IPS-18a (cell line): ENCODE measurements at regions not wholly inside any gene's neighbourhood (a gene's known extent, or its start where the extent isn't known, plus 50 kb on each side); places are given as distances from the start of the nearest gene placed in this dataset.

Source experiments
- H3K27ac ChIP-seq: one replicate; pipeline ENCODE4 v1.5.1; 2013; ENCODE audit warnings: low read length
- H3K27me3 ChIP-seq: one replicate; pipeline ENCODE4 v1.6.1; 2013; ENCODE audit warnings: mild to moderate bottlenecking, low read length; ENCODE audit not compliant: control insufficient read depth, insufficient read depth
- H3K36me3 ChIP-seq: one replicate; pipeline ENCODE4 v1.6.1; 2013; ENCODE audit warnings: low read depth, low read length; ENCODE audit not compliant: control insufficient read depth
- H3K4me1 ChIP-seq: one replicate; pipeline ENCODE4 v1.6.1; 2013; ENCODE audit warnings: low read depth, low read length; ENCODE audit not compliant: control insufficient read depth
- H3K4me3 ChIP-seq: one replicate; pipeline ENCODE4 v1.5.1; 2013; ENCODE audit warnings: low read length
- H3K9ac ChIP-seq: one replicate; pipeline ENCODE4 v1.6.1; 2013; ENCODE audit warnings: mild to moderate bottlenecking, low read length, moderate library complexity
- H3K9me3 ChIP-seq: one replicate; pipeline ENCODE4 v1.6.1; 2013; ENCODE audit warnings: low read depth, low read length; ENCODE audit not compliant: control insufficient read depth

DNA sequence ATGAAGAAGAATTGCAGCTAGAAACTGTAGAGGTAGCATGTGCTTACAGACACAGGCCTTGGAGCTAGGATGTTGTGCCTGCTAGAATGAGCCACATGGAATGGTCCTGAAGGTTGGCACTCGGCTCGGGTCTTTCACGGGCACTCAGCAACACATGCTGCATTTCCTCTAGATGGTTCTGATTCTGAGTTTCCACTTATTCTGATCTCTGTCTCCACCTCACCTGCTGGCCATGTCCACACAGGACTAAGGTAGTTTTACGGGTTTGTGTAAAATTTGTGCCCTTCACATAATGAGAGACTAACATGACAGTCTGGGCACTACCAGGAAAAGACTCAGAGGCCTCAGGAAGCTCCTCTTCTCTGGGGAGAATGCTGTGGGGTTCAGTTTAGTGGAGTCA lies 444.8 kb upstream of the MKI67 start:
- Histone ChIP-seq H3K9me3 (no peaks in the 10 kb centered on the region), H3K36me3 (no peaks in the 10 kb centered on the region), H3K4me1 (no peaks in the 10 kb centered on the region), H3K27ac (no peak overlapping the region), H3K27me3 (no peaks in the 10 kb centered on the region), H3K4me3 (no peak overlapping the region), H3K9ac (no peak overlapping the region)

DNA sequence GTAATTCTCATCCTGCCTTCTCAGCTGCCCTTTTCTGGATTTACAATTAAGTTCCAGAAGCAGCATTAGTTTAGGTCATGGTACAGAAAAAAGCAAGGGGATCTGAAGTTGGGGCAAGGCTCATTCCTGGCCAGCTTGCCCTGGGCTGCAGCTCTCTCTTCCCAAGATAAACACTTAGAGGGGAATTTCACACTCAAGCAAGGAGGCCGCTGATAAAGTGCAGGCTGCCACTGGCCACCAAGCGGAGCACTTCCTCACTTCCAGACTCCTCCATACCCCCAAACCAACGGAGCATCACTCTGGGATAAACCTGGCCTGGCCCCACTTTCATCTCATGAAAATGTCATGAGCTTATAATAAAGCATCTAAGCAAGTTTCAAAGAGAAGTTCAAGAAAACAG lies 445.5 kb upstream of the MKI67 start:
- Histone ChIP-seq H3K27ac (no peak overlapping the region), H3K4me1 (no peaks in the 10 kb centered on the region), H3K9ac (no peak overlapping the region), H3K4me3 (no peak overlapping the region), H3K36me3 (no peaks in the 10 kb centered on the region), H3K9me3 (no peaks in the 10 kb centered on the region), H3K27me3 (no peaks in the 10 kb centered on the region)

DNA sequence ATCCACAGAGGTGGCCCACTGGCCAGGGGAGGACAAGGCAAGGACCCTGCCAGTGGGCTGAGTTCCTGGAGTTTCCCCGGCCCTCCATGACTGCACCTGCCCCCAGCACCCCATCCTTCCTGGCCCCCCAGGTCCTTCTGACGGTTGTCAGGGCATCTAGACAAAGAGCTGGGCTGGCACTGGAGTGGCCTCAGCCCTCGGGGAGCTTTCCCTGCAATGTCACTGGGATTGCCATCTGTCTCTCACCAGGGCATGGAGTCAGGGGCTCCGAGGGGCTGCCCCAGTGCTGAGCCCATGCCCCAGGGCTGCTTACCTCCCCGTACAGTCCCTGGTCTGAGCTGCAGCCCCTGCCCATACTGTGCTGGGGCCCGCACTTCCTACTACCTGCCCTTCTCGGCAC lies 446.5 kb upstream of the MKI67 start:
- H3K4me1 ChIP-seq = peaks cover 3% of the 10 kb centered on the region
- no peak overlapping the region for H3K9ac ChIP-seq
- no peaks in the 10 kb centered on the region for H3K9me3 ChIP-seq
- no peaks in the 10 kb centered on the region for H3K27me3 ChIP-seq
- no peak overlapping the region for H3K4me3 ChIP-seq
- no peaks in the 10 kb centered on the region for H3K36me3 ChIP-seq
- H3K27ac ChIP-seq = no peak overlapping the region

DNA sequence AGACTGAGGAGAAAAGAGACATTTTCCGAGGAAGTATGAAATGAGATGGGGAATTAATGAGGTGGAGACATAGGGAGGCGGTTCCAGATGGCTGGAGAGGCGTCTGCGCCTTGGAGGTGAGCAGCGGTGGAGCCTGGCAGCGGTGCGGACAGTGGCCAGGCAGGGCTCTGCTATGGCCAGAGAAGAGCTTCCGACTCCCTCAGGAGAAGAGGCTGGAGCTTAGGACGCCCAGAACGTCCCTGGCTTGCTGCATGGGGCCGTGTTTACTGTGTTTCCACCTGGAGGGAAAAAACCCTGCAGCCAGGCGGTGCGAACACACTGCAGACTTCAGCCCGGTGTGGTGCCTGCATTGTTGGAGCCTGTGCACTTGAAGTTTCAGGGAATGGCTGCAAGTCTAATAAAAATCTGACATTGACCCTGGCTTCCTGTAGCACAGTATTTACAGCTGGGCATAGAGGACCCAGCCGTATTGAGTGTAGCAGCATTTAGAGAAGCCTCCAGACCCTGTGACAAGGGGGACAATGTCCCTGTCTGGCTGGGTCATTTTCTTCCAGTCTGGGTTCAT lies 447.1 kb upstream of the MKI67 start:
- no peak overlapping the region for H3K4me3 ChIP-seq
- no peaks in the 10 kb centered on the region for H3K9me3 ChIP-seq

DNA sequence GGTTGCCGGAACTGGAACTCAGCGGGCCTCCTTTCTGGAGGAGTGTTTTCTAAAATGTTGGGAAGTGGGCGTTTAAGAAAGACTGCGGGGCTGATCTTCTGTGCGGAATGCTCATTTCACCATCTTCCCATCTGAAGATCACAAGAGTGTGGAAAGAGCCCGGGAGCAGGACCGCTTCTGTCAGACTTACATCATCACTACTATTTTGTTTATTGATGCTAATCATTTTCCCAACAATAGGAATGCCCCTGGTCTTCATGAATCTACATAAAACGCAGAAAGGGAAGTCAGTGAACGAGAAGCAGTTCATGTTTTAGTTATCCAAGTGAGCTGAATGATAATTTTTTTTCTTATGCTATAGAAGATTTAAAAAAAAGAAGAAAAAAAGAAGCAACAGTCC lies 447.8 kb upstream of the MKI67 start:
- Histone ChIP-seq H3K36me3 (no peaks in the 10 kb centered on the region), H3K27ac (no peak overlapping the region), H3K4me1 (peaks cover 11% of the 10 kb centered on the region), H3K9me3 (no peaks in the 10 kb centered on the region), H3K4me3 (no peak overlapping the region), H3K27me3 (no peaks in the 10 kb centered on the region), H3K9ac (no peak overlapping the region)

More for the DNA sequence above, 447.1 kb upstream of the MKI67 start:
- no peak overlapping the region for H3K9ac ChIP-seq
- H3K27ac ChIP-seq = no peak overlapping the region
- no peaks in the 10 kb centered on the region for H3K36me3 ChIP-seq
- no peaks in the 10 kb centered on the region for H3K27me3 ChIP-seq
- H3K4me1 ChIP-seq = peaks cover 6% of the 10 kb centered on the region

DNA sequence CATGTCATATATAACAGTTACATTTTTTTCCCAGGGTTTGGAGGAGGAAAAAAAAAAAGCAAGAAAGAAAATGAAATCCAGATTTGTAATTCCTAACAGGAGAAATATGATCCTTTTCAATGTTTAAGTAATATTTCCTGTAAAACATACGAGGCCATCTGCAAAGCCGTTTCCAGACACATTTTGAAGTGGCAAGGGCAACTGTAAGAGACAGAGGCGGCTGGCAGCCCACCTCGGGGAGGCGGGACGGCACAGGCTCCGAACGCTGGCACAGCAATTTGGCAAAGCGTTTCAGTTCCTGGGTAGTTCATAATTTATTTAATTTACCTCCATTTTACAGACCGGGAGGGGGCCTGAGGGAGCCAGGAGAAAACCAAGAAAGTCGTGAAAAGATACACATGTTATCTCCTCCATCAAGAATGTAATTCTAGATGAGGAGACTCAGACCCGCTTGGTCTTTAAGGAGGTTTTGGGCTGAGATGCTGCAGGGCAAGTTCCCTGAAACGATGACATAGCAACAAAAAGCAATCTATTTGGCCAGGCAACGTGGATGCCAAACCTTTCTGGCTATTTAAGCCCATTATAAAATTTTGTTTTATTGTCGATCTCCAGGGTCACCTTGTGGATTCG lies 448.5 kb upstream of the MKI67 start:
- no peak overlapping the region for H3K9ac ChIP-seq
- H3K27ac ChIP-seq = no peak overlapping the region
- no peaks in the 10 kb centered on the region for H3K9me3 ChIP-seq
- H3K4me3 ChIP-seq = no peak overlapping the region
- H3K4me1 ChIP-seq = peaks cover 18% of the 10 kb centered on the region
- no peaks in the 10 kb centered on the region for H3K36me3 ChIP-seq
- no peaks in the 10 kb centered on the region for H3K27me3 ChIP-seq

DNA sequence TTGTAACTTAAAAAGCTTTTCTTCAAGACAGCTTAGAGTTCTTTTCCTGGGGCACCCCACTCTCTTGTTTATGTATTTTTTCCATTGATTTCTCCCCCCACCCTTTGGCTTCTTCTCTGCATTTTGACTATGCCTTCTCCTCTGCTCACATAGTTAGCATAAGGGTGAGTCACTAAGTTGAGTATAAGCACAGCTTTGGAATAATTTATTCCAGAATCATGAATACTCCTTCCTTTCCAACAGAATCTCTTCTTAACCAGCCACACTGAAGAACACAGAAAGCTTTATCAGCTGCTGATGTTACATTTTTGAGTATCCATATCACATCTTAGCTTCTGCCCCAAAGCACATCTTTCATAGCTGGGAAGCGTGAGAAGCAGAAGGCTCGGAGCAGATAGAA lies 449.5 kb upstream of the MKI67 start:
- Histone ChIP-seq H3K9ac (no peak overlapping the region), H3K4me1 (peaks cover 26% of the 10 kb centered on the region), H3K4me3 (no peak overlapping the region), H3K27me3 (no peaks in the 10 kb centered on the region), H3K27ac (no peak overlapping the region), H3K36me3 (no peaks in the 10 kb centered on the region), H3K9me3 (no peaks in the 10 kb centered on the region)

DNA sequence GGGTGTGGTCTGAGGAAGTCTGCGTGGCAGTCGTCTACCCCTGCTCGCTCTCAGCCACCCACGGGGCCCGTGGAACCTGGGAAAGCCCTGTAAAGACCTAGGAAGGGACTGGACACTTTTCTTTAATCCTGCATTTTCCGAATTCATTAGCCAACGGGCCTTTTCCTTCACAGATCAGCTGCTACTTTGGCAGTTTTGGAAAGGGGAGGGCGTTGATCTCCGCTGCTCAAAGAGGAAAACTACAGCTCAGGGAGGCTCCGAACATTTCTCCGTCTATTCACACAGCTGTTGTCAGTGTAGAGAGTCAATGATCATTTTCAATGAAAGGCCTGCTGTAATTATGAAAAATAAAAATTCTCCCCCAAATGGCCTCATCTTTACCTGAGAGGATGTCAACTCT lies 450.1 kb upstream of the MKI67 start:
- no peaks in the 10 kb centered on the region for H3K9me3 ChIP-seq
- H3K27me3 ChIP-seq = no peaks in the 10 kb centered on the region
- H3K27ac ChIP-seq = no peak overlapping the region

DNA sequence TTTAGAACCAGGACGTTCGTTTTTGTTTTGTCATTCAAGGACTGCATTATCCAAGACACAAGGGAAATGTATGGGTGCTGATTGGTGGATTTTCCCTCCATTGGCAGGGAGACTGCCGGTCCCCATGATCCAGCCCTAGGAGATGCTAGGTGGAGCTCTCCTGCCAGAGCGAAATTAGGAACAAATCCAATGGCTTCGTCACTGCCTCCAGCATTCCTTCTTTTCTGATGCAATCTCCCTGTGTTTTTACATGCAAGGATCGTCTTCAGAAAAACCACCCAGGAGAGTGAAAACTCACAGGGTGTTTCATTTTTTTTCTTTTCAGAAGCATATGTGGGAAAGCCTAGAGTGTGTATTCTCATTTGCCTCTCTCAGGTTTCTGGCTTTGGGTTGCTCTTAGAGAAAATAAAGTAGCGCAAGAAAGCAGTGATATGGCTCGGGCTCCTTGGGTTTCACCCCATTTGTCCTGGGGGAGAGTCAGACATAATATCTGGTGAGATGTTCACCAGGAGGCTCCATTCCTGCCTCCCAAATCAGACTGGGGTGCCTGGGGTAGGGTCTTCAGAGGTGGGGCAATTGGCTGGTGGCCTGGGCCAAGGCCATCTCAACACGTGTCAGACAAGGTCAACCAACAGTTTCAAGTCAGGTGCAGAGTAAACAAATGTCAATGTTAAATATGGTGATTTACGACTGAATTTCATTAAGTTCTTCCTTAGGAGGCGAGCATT lies 450.9 kb upstream of the MKI67 start:
- Histone ChIP-seq H3K27me3 (no peaks in the 10 kb centered on the region), H3K4me1 (peaks cover 26% of the 10 kb centered on the region), H3K36me3 (no peaks in the 10 kb centered on the region), H3K9me3 (no peaks in the 10 kb centered on the region), H3K4me3 (no peak overlapping the region), H3K9ac (no peak overlapping the region), H3K27ac (no peak overlapping the region)

More for the DNA sequence above, 450.1 kb upstream of the MKI67 start:
- peaks cover 26% of the 10 kb centered on the region for H3K4me1 ChIP-seq
- H3K9ac ChIP-seq = no peak overlapping the region
- H3K4me3 ChIP-seq = no peak overlapping the region
- no peaks in the 10 kb centered on the region for H3K36me3 ChIP-seq

DNA sequence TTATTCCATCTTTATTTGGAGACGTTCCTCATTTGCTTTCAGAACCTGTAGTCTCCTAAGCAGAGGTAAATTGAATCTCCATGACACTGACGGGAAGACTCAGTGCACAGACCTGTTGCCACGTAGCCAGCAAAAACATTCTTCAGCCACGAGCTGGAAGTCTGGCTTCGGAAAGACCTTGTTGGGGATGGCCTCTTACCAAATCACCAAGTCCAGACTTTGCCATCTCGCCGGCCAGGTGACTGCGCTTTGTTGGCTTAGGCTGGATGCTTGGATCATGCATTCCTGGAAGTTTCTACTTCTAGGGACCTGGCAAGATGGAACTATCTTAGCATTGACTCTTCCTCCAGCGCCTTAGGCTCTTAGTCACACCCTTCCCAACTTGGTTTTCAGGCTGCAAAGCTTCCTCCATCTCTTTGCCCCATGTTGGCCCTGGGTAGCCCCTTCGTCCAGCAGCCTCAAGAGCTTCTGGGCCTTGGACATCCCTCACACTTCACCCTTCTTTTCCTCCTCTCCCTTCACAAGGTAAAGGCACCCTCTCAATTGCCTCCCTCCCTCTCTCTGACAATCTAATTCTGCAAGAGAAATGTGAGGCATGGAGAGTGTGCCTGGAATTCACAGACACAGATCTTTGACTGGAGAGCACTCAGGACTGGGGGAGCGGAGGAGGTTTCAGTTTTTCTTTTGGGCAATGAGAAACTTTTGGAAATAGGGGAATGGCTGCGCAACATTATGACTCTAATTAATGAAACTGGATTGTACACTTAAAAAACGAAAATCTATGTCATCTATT lies 451.9 kb upstream of the MKI67 start:
- Histone ChIP-seq H3K9me3 (no peaks in the 10 kb centered on the region), H3K27ac (no peak overlapping the region), H3K9ac (no peak overlapping the region), H3K36me3 (no peaks in the 10 kb centered on the region), H3K27me3 (no peaks in the 10 kb centered on the region), H3K4me3 (no peak overlapping the region), H3K4me1 (peaks cover 26% of the 10 kb centered on the region)

DNA sequence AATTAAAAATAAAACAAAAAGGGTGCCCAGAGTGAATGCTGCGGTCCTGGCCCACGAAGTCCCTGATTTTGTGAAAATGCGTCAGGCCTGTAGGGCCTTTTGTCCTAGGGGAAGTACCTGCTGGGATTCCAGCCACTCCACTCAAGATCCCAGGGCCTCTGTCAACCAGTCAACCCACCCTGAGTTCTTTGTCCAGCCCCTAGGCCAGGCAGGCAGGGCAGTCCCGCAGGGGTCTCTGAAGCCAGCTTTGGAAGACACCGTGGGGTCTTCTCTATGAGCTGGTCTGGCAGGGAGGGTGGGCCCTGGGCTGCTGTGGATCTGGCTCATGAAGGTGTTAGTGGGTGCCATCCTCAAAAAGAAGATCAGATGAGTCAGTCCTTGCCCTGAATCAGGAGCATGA lies 452.5 kb upstream of the MKI67 start:
- Histone ChIP-seq H3K9me3 (no peaks in the 10 kb centered on the region), H3K36me3 (no peaks in the 10 kb centered on the region), H3K9ac (no peak overlapping the region), H3K27ac (no peak overlapping the region), H3K27me3 (no peaks in the 10 kb centered on the region), H3K4me3 (no peak overlapping the region), H3K4me1 (peaks cover 26% of the 10 kb centered on the region)
